Astrocyte (in vitro differentiated cells and primary cell): ENCODE measurements at regions not wholly inside any gene's neighbourhood (a gene's known extent, or its start where the extent isn't known, plus 50 kb on each side); places are given as distances from the start of the nearest gene placed in this dataset.

Experiments used
- DNase-seq: peaks from one replicate; pipeline ENCODE4 v3.0.0-alpha.2; 2010; ENCODE audit warnings: low read depth
- FAIRE-seq: peaks from 2 replicates; lab custom pipeline; 2011; peaks lifted over from hg19 to GRCh38; lab: Jason Lieb, UNC
- H2AFZ ChIP-seq: 2 replicates; pipeline ENCODE4 v1.6.0; 2012; ENCODE audit warnings: low read depth, low read length, inconsistent platforms
- H3K27ac ChIP-seq: 2 replicates; pipeline ENCODE4 v1.5.1; 2011; ENCODE audit warnings: low read depth, low read length, inconsistent platforms
- H3K27me3 ChIP-seq: 2 replicates; pipeline ENCODE4 v1.6.0; 2011; ENCODE audit warnings: low read length, inconsistent platforms; ENCODE audit not compliant: insufficient read depth
- H3K36me3 ChIP-seq: 2 replicates; pipeline ENCODE4 v1.5.1; 2011; ENCODE audit warnings: low read length, inconsistent platforms; ENCODE audit not compliant: insufficient read depth
- H3K4me1 ChIP-seq: 2 replicates; pipeline ENCODE4 v1.5.1; 2011; ENCODE audit warnings: low read length, inconsistent platforms; ENCODE audit not compliant: insufficient read depth
- H3K4me2 ChIP-seq: 2 replicates; pipeline ENCODE4 v1.6.0; 2012; ENCODE audit warnings: low read length, inconsistent platforms
- H3K4me3 ChIP-seq: 2 replicates; pipeline ENCODE4 v1.5.1; 2011; ENCODE audit warnings: low read depth, mild to moderate bottlenecking, low read length, inconsistent platforms; ENCODE audit not compliant: insufficient read depth
- H3K79me2 ChIP-seq: 2 replicates; pipeline ENCODE4 v1.6.0; 2012; ENCODE audit warnings: mild to moderate bottlenecking, low read length, inconsistent platforms; ENCODE audit not compliant: insufficient read depth
- H3K9ac ChIP-seq: 2 replicates; pipeline ENCODE4 v1.6.0; 2012; ENCODE audit warnings: mild to moderate bottlenecking, low read length, inconsistent platforms
- H3K9me3 ChIP-seq: 2 replicates; pipeline ENCODE4 v1.5.1; 2012; ENCODE audit warnings: low read depth, mild to moderate bottlenecking, low read length, inconsistent platforms; ENCODE audit not compliant: insufficient read depth
- H4K20me1 ChIP-seq: 2 replicates; pipeline ENCODE4 v1.6.0; 2012; ENCODE audit warnings: low read length, inconsistent platforms; ENCODE audit not compliant: insufficient read depth
- H3K27ac Mint-ChIP-seq: one replicate; pipeline ENCODE4 v1.8.0; 2021; ENCODE audit warnings: mild to moderate bottlenecking, mixed read lengths; ENCODE audit not compliant: unreplicated experiment
- H3K27me3 Mint-ChIP-seq: one replicate; pipeline ENCODE4 v1.8.0; 2021; ENCODE audit warnings: low read depth, mixed read lengths; ENCODE audit not compliant: unreplicated experiment
- H3K36me3 Mint-ChIP-seq: one replicate; pipeline ENCODE4 v1.8.0; 2021; ENCODE audit warnings: low read depth, mixed read lengths; ENCODE audit not compliant: unreplicated experiment
- H3K4me1 Mint-ChIP-seq: one replicate; pipeline ENCODE4 v1.8.0; 2021; ENCODE audit warnings: low read depth, mixed read lengths; ENCODE audit not compliant: unreplicated experiment
- H3K4me3 Mint-ChIP-seq: one replicate; pipeline ENCODE4 v1.8.0; 2021; ENCODE audit warnings: mild to moderate bottlenecking, moderate library complexity, mixed read lengths; ENCODE audit not compliant: unreplicated experiment
- H3K9me3 Mint-ChIP-seq: one replicate; pipeline ENCODE4 v1.8.0; 2021; ENCODE audit warnings: mild to moderate bottlenecking, mixed read lengths; ENCODE audit not compliant: unreplicated experiment
- EZH2 ChIP-seq: IDR thresholded peaks from 2 replicates; pipeline ENCODE4 v1.6.1; 2012; ENCODE audit warnings: mild to moderate bottlenecking, low read length, inconsistent platforms; ENCODE audit not compliant: insufficient read depth
- TF ChIP-seq, protein P1 (sequence below): IDR thresholded peaks from 2 replicates; pipeline ENCODE4 v1.5.1; 2011; ENCODE audit warnings: low read depth, mild to moderate bottlenecking, inconsistent platforms, low read length, moderate library complexity; ENCODE audit not compliant: insufficient read depth

DNA sequence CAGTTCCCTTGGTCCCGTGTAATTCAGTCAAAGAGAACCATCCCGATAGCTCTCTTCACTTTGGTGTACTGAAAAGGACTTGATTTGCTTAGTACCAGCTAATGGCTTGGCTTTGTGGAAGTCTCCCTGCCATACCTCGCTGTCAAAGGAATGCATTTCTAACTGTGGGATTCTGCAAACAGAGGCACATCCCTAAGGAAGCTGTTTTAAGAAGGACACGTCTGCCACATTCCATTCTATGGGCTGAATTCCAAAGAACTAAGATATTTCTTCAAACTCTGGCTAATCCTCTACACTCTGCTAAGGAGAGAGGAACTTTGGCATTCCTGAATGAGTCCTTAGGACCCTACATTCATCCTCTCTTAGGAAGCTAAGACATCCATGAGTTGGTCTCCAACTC lies 327.9 kb downstream of the SFMBT2 start:
- Mint-ChIP-seq H3K27ac (peak overlapping the region; percentile 77), H3K4me1 (peaks cover 34% of the 10 kb centered on the region), H3K36me3 (no peaks in the 10 kb centered on the region), H3K27me3 (no peaks in the 10 kb centered on the region), H3K4me3 (no peak overlapping the region), H3K9me3 (peaks cover 5% of the 10 kb centered on the region)
- FAIRE-seq (no peak), DNase-seq (peak; percentile 22)
- H3K4me1 ChIP-seq: peaks cover 14% of the 10 kb centered on the region
- H3K79me2 ChIP-seq: no peaks in the 10 kb centered on the region
- H3K4me2 ChIP-seq: no peak overlapping the region
- H3K27ac ChIP-seq: no peak overlapping the region
- no peak overlapping the region for H2AFZ ChIP-seq
- no peaks in the 10 kb centered on the region for H4K20me1 ChIP-seq
- H3K36me3 ChIP-seq: no peaks in the 10 kb centered on the region
- no peaks in the 10 kb centered on the region for H3K9me3 ChIP-seq
- H3K4me3 ChIP-seq: no peak overlapping the region
- TF ChIP-seq, protein P1, sequence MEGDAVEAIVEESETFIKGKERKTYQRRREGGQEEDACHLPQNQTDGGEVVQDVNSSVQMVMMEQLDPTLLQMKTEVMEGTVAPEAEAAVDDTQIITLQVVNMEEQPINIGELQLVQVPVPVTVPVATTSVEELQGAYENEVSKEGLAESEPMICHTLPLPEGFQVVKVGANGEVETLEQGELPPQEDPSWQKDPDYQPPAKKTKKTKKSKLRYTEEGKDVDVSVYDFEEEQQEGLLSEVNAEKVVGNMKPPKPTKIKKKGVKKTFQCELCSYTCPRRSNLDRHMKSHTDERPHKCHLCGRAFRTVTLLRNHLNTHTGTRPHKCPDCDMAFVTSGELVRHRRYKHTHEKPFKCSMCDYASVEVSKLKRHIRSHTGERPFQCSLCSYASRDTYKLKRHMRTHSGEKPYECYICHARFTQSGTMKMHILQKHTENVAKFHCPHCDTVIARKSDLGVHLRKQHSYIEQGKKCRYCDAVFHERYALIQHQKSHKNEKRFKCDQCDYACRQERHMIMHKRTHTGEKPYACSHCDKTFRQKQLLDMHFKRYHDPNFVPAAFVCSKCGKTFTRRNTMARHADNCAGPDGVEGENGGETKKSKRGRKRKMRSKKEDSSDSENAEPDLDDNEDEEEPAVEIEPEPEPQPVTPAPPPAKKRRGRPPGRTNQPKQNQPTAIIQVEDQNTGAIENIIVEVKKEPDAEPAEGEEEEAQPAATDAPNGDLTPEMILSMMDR: no peak
- TF ChIP-seq EZH2: no peak
- H3K27me3 ChIP-seq: no peaks in the 10 kb centered on the region
- no peak overlapping the region for H3K9ac ChIP-seq

DNA sequence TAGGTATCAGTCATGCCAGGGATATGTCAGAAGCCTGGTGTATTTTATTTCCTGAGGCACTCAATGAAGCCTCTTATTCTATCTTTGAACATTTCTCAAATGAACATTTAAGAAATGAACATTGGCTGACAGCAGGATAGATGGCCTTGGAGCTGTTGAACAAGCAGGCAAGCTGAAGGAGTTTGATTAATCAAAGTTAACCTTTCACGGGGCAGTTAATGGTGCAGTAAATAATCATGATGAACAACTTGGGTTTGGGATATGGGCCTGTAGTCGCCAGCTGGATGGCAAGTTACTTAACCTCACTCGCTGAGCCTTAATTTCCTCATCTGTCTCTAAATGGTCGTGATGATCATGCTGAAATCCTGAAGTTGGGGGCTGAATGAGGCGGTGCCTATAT lies 333.0 kb downstream of the SFMBT2 start:
- Histone ChIP-seq H3K27me3 (no peaks in the 10 kb centered on the region), H3K9me3 (no peaks in the 10 kb centered on the region), H3K4me3 (no peak overlapping the region), H3K4me1 (no peaks in the 10 kb centered on the region), H3K9ac (no peak overlapping the region), H3K27ac (no peak overlapping the region), H4K20me1 (no peaks in the 10 kb centered on the region), H3K4me2 (no peak overlapping the region), H3K79me2 (no peaks in the 10 kb centered on the region), H3K36me3 (no peaks in the 10 kb centered on the region), H2AFZ (no peak overlapping the region)
- FAIRE-seq: no peak
- H3K36me3 Mint-ChIP-seq: no peaks in the 10 kb centered on the region
- H3K27ac Mint-ChIP-seq: no peak overlapping the region
- peaks cover 8% of the 10 kb centered on the region for H3K27me3 Mint-ChIP-seq
- H3K4me3 Mint-ChIP-seq: no peak overlapping the region
- peaks cover 16% of the 10 kb centered on the region for H3K4me1 Mint-ChIP-seq
- H3K9me3 Mint-ChIP-seq: peaks cover 2% of the 10 kb centered on the region
- no peak for TF ChIP-seq EZH2
- no peak for DNase-seq

DNA sequence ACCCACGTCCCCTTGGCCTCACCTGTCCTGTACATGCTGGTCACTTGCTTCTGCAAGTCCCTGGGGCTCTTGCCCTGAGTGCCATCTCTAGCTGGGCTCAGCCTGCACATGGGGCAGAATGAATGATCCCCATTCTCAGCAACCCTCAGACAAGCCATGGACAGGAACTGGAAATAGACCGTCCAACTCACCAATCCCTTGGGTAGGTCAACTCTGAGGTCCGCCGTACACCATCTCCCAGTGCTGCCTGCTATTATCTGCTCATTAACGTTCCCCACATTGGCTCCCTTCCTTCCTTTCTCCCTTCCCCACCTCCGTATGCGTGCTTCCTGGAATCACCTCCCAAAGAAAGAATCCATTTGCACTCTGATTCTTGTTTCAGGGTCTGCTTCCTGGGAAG lies 335.0 kb downstream of the SFMBT2 start:
- DNase-seq: no peak
- no peak overlapping the region for H3K4me2 ChIP-seq
- Mint-ChIP-seq H3K36me3 (no peaks in the 10 kb centered on the region), H3K9me3 (peaks cover 2% of the 10 kb centered on the region), H3K4me1 (peaks cover 1% of the 10 kb centered on the region), H3K27ac (peak overlapping the region; percentile 7), H3K27me3 (peaks cover 8% of the 10 kb centered on the region), H3K4me3 (no peak overlapping the region)
- H3K36me3 ChIP-seq: no peaks in the 10 kb centered on the region
- no peak overlapping the region for H2AFZ ChIP-seq
- no peaks in the 10 kb centered on the region for H3K9me3 ChIP-seq
- no peaks in the 10 kb centered on the region for H3K27me3 ChIP-seq
- H3K79me2 ChIP-seq: no peaks in the 10 kb centered on the region
- no peak for TF ChIP-seq EZH2
- FAIRE-seq: no peak
- no peak overlapping the region for H3K4me3 ChIP-seq
- H3K27ac ChIP-seq: no peak overlapping the region
- H3K9ac ChIP-seq: no peak overlapping the region
- no peaks in the 10 kb centered on the region for H4K20me1 ChIP-seq
- H3K4me1 ChIP-seq: no peaks in the 10 kb centered on the region
